T-cell (primary cell): ENCODE measurements at regions not wholly inside any gene's neighbourhood (a gene's known extent, or its start where the extent isn't known, plus 50 kb on each side); places are given as distances from the start of the nearest gene placed in this dataset.

Experiments used
- ATAC-seq, 4 experiments: fragments of 200-7000 bp in 3 of 4; fragments of 150-1000 bp in 1 of 4; cut with Tn5 transposase; replicated peaks in 1 of 4; 1 replicate in 3 of 4; 2 replicates in 1 of 4; pipeline ENCODE4 v1.10.0; 2021; ENCODE audit warnings: moderate library complexity in 3 of 4, mild to moderate bottlenecking in 2 of 4, moderate number of reproducible peaks in 1 of 4
- CTCF ChIA-PET, 2 donors: fragments of 300-600 bp; sonication (Branson Sonifier 250); formaldehyde crosslinking; loops; one replicate each; lab custom pipeline; 2022; ENCODE audit warnings: antibody characterized with exemption in 2 of 2; lab: Charles Lee
- POLR2A ChIA-PET, 2 donors: fragments of 300-600 bp; sonication (Branson Sonifier 250); formaldehyde crosslinking; loops; one replicate each; lab custom pipeline; 2022; ENCODE audit warnings: antibody characterized with exemption in 2 of 2; lab: Charles Lee
- DNase-seq, 35 experiments: peaks; one replicate each; pipeline versions ENCODE4 v3.0.0 to v3.0.0-alpha.2; 2013 to 2023
- H3K27ac ChIP-seq: one replicate; pipeline ENCODE4 v1.5.1; 2013; ENCODE audit warnings: low read length
- H3K27me3 ChIP-seq, 2 experiments: replicated peaks in 1 of 2; 1 replicate in 1 of 2; 2 replicates in 1 of 2; pipeline versions ENCODE4 v1.6.1 to v1.7.0; 2013; ENCODE audit warnings: low read length in 1 of 2, mixed read lengths in 1 of 2; ENCODE audit not compliant: control insufficient read depth in 2 of 2, insufficient read depth in 2 of 2; ENCODE audit errors: extremely low read depth in 1 of 2
- H3K36me3 ChIP-seq, 2 donors: 1 replicate in 1 of 2; 2 replicates in 1 of 2; pipeline versions ENCODE4 v1.6.1 to v1.7.0; 2013; ENCODE audit warnings: low read length in 1 of 2; ENCODE audit not compliant: control insufficient read depth in 2 of 2, insufficient read depth in 1 of 2; ENCODE audit errors: extremely low read depth in 1 of 2
- H3K4me1 ChIP-seq, 2 experiments: 1 replicate in 1 of 2; 2 replicates in 1 of 2; pipeline versions ENCODE4 v1.6.1 to v1.7.0; 2013; ENCODE audit warnings: low read length in 2 of 2, mixed read lengths in 1 of 2; ENCODE audit not compliant: insufficient read depth in 2 of 2, control insufficient read depth in 1 of 2; ENCODE audit errors: extremely low read depth in 1 of 2
- H3K4me3 ChIP-seq, 2 donors: 1 replicate in 1 of 2; 2 replicates in 1 of 2; pipeline versions ENCODE4 v1.5.1 to v1.7.0; 2013; ENCODE audit warnings: mild to moderate bottlenecking in 2 of 2, low read length in 1 of 2, moderate library complexity in 1 of 2; ENCODE audit not compliant: control insufficient read depth in 1 of 2; ENCODE audit errors: extremely low read depth in 1 of 2
- H3K9me3 ChIP-seq: 2 replicates; pipeline ENCODE4 v1.7.0; 2013
- H3K27ac Mint-ChIP-seq, 2 donors: one replicate each; pipeline ENCODE4 v1.8.0; 2020 to 2021; ENCODE audit warnings: mild to moderate bottlenecking in 2 of 2, mixed read lengths in 2 of 2
- H3K27me3 Mint-ChIP-seq, 2 donors: one replicate each; pipeline ENCODE4 v1.8.0; 2021 to 2022; ENCODE audit warnings: mixed read lengths in 2 of 2
- H3K36me3 Mint-ChIP-seq: one replicate; pipeline ENCODE4 v1.8.0; 2021; ENCODE audit warnings: mixed read lengths
- H3K4me1 Mint-ChIP-seq, 3 donors: one replicate each; pipeline ENCODE4 v1.8.0; 2020 to 2022; ENCODE audit warnings: mixed read lengths in 3 of 3, mild to moderate bottlenecking in 1 of 3
- H3K4me3 Mint-ChIP-seq, 3 donors: one replicate each; pipeline ENCODE4 v1.8.0; 2020 to 2022; ENCODE audit warnings: mild to moderate bottlenecking in 3 of 3, mixed read lengths in 3 of 3, moderate library complexity in 3 of 3
- H3K9me3 Mint-ChIP-seq, 3 donors: one replicate each; pipeline ENCODE4 v1.8.0; 2020 to 2022; ENCODE audit warnings: mixed read lengths in 3 of 3
- WGBS: methylation state at CpG from one replicate; pipeline ENCODE4 v1.1.5; 2013; ENCODE audit warnings: missing lambda C conversion rate; ENCODE audit not compliant: insufficient coverage; 5-methylcytosine and 5-hydroxymethylcytosine counted together

DNA sequence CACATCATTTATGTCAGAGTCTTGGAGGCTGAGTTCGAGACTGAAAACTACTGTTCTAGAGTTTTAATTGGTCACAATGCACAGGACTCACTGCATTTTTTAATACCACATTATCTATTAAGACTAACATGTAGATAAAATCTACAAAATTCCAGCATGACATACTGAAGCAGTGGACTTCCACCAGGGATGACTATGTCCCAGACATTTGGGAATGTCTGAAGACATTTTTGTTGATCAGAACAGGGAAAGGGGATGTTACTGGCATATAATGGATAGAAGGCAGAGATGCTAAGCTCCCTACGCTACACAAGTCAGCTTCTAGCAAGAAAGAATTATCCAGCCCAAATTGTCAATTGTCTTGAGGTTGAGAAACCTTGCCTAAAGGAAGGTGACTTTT is 419.0 kb upstream of the TGFBR2 start:
- H3K27ac ChIP-seq, result no peak overlapping the region
- no peaks in the 10 kb centered on the region for H3K4me1 ChIP-seq
- H3K36me3 Mint-ChIP-seq, result no peaks in the 10 kb centered on the region
- no peak overlapping the region for H3K4me3 Mint-ChIP-seq
- ChIA-PET CTCF (interaction anchor here (1.0 to 1.8 kb wide), 2 partner anchors 12 kb away, joined by 3 to 8 read pairs; no protein-coding TSS in a partner anchor), POLR2A (no interaction called here)
- H3K9me3 Mint-ChIP-seq, result no peaks in the 10 kb centered on the region
- H3K27ac Mint-ChIP-seq, result no peak overlapping the region
- peaks cover 6 to 11% of the 10 kb centered on the region in 2 donors for H3K27me3 Mint-ChIP-seq
- no peaks in the 10 kb centered on the region for H3K4me1 Mint-ChIP-seq
- H3K9me3 ChIP-seq, result no peaks in the 10 kb centered on the region
- no peaks in the 10 kb centered on the region for H3K36me3 ChIP-seq
- no peak overlapping the region for H3K4me3 ChIP-seq
- WGBS, result 71% methylated on average over 1 of the region's 2 CpGs
- ATAC-seq, result no peak
- H3K27me3 ChIP-seq, result no peaks in the 10 kb centered on the region
- DNase-seq, result no peak

DNA sequence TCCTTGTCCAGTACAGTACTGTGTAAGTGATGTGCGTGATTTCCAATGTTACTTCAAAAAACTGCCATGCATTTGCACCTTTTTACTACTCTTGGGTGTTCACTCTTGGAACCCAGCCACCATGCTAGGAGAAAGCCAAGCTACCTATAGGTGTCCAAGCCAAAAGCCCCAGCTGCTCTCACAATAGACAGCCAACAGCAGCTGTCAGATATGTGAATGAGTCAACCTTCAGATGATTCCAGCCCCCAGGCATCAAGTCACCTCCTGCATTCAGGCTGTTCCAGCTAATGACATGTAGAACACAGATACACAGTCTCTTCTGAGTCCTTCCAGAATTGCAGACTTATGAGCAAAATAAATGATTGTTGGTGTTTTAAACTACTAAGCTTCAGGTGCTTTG is 417.7 kb upstream of the TGFBR2 start:
- Histone ChIP-seq H3K27ac (no peak overlapping the region), H3K4me3 (no peak overlapping the region), H3K4me1 (no peaks in the 10 kb centered on the region), H3K9me3 (no peaks in the 10 kb centered on the region), H3K27me3 (no peaks in the 10 kb centered on the region), H3K36me3 (no peaks in the 10 kb centered on the region)
- ChIA-PET POLR2A (no interaction called here), CTCF (interaction anchor here (1.0 to 1.6 kb wide), 3 partner anchors 9 to 11 kb away, joined by 3 to 7 read pairs (median 3); no protein-coding TSS in a partner anchor)
- no peak overlapping the region for H3K27ac Mint-ChIP-seq
- DNase-seq (no peak), ATAC-seq (no peak)
- H3K4me1 Mint-ChIP-seq, result no peaks in the 10 kb centered on the region
- H3K36me3 Mint-ChIP-seq, result no peaks in the 10 kb centered on the region
- WGBS, result no CpG with 5 or more reads among the region's 1 CpG
- H3K9me3 Mint-ChIP-seq, result no peaks in the 10 kb centered on the region
- H3K27me3 Mint-ChIP-seq, result peaks cover 5 to 11% of the 10 kb centered on the region in 2 donors
- H3K4me3 Mint-ChIP-seq, result no peak overlapping the region

DNA sequence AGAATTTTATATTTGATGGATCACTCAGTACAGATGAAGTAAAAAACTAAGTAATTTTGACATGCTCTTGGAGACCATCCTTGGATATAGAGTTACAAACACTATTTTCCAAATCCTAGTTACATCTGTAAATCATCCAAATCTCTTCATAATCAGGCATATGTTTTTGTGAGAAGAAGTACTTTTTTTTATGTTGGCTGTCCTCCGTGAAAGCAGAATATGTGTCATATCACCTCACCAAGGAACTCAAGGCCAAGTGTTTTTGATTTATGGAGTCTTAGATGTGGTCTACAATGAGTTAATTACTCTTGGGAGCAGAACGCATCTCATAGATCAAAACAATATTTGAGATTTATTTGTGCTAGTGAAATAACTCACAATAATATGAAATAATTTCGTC is 416.5 kb upstream of the TGFBR2 start:
- no peaks in the 10 kb centered on the region for H3K27me3 ChIP-seq
- no peaks in the 10 kb centered on the region for H3K36me3 ChIP-seq
- no peaks in the 10 kb centered on the region for H3K4me1 ChIP-seq
- ChIA-PET POLR2A (no interaction called here), CTCF (interaction anchor here in 1 of 2 donors (1.7 kb wide), 1 partner anchor 9 kb away, joined by 7 read pairs; no protein-coding TSS in a partner anchor)
- Mint-ChIP-seq H3K27ac (no peak overlapping the region), H3K36me3 (no peaks in the 10 kb centered on the region), H3K9me3 (no peaks in the 10 kb centered on the region), H3K4me1 (no peaks in the 10 kb centered on the region), H3K4me3 (no peak overlapping the region), H3K27me3 (peaks cover 5 to 11% of the 10 kb centered on the region in 2 donors)
- no peak overlapping the region for H3K4me3 ChIP-seq
- ATAC-seq (no peak), DNase-seq (no peak)
- H3K9me3 ChIP-seq, result no peaks in the 10 kb centered on the region
- no CpG with 5 or more reads among the region's 3 CpGs for WGBS
- no peak overlapping the region for H3K27ac ChIP-seq

DNA sequence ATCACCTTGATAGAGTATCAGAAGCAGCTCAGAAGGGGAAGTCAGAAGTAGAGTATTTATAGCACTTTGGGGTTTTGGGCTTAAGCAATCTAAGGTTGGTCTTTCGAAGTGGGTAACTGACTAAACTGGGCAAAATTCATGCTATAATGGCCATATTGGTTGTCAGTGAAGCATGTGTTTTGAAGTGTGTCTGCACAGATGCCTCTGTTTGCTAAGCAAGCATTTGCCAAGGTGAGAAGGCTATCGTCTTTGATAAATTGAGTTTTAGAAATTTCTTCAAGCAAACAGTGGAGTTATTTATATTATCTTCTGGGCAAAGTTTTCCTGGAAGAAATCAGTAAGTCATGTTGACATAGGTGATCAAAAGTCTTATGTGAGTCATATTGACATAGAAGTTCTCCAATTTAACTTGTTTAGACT is 412.8 kb upstream of the TGFBR2 start:
- 0% methylated on average over 1 of the region's 2 CpGs for whole genome bisulfite sequencing
- peaks cover 0 to 3% of the 10 kb centered on the region in 2 donors for H3K27me3 Mint-ChIP-seq
- Histone ChIP-seq H3K27ac (no peak overlapping the region), H3K4me3 (no peak overlapping the region), H3K9me3 (no peaks in the 10 kb centered on the region), H3K4me1 (no peaks in the 10 kb centered on the region), H3K27me3 (no peaks in the 10 kb centered on the region), H3K36me3 (no peaks in the 10 kb centered on the region)
- H3K9me3 Mint-ChIP-seq, result no peaks in the 10 kb centered on the region
- CTCF ChIA-PET, result interaction anchor here in 1 of 2 donors (0.8 kb wide), 1 partner anchor 11 kb away, joined by 3 read pairs; no protein-coding TSS in a partner anchor
- ATAC-seq (no peak), DNase-seq (no peak)
- no peaks in the 10 kb centered on the region for H3K4me1 Mint-ChIP-seq
- no peaks in the 10 kb centered on the region for H3K36me3 Mint-ChIP-seq
- no peak overlapping the region for H3K4me3 Mint-ChIP-seq
- H3K27ac Mint-ChIP-seq, result no peak overlapping the region
- POLR2A ChIA-PET, result no interaction called here

DNA sequence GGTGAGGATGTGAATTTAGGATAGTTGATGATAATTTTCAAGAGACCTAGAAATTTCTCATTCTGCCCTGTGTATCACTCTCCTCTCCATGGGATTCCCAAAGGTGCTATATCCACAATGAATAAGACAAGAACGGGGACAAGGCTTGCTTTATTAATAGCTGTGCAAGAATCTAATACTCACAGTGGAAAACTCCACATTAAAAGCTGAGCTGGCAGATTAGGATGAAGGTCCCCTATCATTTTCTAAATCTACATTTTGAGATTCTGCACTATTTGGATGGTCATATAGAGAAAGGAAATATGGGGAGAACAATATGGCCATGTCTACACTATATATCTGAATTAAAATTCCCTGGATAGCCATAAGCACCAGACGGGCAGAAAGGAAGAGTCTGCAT is 411.0 kb upstream of the TGFBR2 start:
- WGBS, result no CpG with 5 or more reads among the region's 2 CpGs
- no peak for ATAC-seq
- Histone ChIP-seq H3K4me3 (no peak overlapping the region), H3K27me3 (no peaks in the 10 kb centered on the region), H3K36me3 (no peaks in the 10 kb centered on the region), H3K27ac (no peak overlapping the region), H3K9me3 (no peaks in the 10 kb centered on the region), H3K4me1 (no peaks in the 10 kb centered on the region)
- Mint-ChIP-seq H3K9me3 (no peaks in the 10 kb centered on the region), H3K4me1 (peaks cover 0 to 6% (median 5%) of the 10 kb centered on the region in 3 donors), H3K4me3 (no peak overlapping the region), H3K27ac (no peak overlapping the region), H3K36me3 (no peaks in the 10 kb centered on the region), H3K27me3 (peaks cover 0 to 4% of the 10 kb centered on the region in 2 donors)
- POLR2A ChIA-PET, result interaction anchor here in 1 of 2 donors (0.6 kb wide), 1 partner anchor 113 kb away, joined by 3 read pairs; no protein-coding TSS in a partner anchor
- CTCF ChIA-PET, result no interaction called here
- DNase-seq, result no peak

DNA sequence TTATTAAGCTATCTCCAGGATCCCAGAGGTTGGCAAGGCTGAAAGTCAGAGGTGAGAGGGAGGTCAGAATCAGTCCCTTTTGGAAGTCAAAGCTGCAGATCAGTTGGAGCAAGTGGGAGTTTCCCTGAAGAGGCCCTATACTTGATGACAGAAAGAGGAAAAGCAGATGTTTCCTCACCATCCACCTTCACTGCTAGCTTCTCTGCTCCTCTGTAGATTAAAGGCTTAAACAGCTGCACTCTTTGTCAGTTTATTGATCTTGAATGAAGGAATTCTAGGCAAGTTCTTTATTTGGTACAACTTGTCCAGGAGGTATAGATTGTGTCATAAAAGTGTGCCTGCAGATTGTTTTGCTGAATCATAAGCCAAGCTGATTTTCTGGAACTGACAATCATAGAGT is 408.2 kb upstream of the TGFBR2 start:
- no peak overlapping the region for H3K27ac Mint-ChIP-seq
- Histone ChIP-seq H3K9me3 (no peaks in the 10 kb centered on the region), H3K36me3 (no peaks in the 10 kb centered on the region), H3K27ac (no peak overlapping the region), H3K27me3 (no peaks in the 10 kb centered on the region), H3K4me3 (no peak overlapping the region), H3K4me1 (no peaks in the 10 kb centered on the region)
- H3K9me3 Mint-ChIP-seq, result no peaks in the 10 kb centered on the region
- CTCF ChIA-PET, result interaction anchor here (0.5 to 2.9 kb wide), 21 partner anchors 8 to 1531 kb away, joined by 3 to 35 read pairs (median 4); no protein-coding TSS in a partner anchor
- H3K4me3 Mint-ChIP-seq, result no peak overlapping the region
- POLR2A ChIA-PET, result no interaction called here
- H3K4me1 Mint-ChIP-seq, result peaks cover 0 to 6% (median 5%) of the 10 kb centered on the region in 3 donors
- no peak for DNase-seq
- H3K27me3 Mint-ChIP-seq, result peaks cover 0 to 2% of the 10 kb centered on the region in 2 donors
- no peak for ATAC-seq
- no peaks in the 10 kb centered on the region for H3K36me3 Mint-ChIP-seq
